HT1080 (cell line): ENCODE measurements at regions not wholly inside any gene's neighbourhood (a gene's known extent, or its start where the extent isn't known, plus 50 kb on each side); places are given as distances from the start of the nearest gene placed in this dataset.
"Not testable (repeated sequence)": the region's sequence is repeated elsewhere in the genome, so short reads cannot be mapped to it uniquely, and the experiment has no call there.

Experiments used
- DNase-seq: peaks from one replicate; pipeline ENCODE4 v3.0.0-alpha.2; 2015; ENCODE audit warnings: low read depth

DNA sequence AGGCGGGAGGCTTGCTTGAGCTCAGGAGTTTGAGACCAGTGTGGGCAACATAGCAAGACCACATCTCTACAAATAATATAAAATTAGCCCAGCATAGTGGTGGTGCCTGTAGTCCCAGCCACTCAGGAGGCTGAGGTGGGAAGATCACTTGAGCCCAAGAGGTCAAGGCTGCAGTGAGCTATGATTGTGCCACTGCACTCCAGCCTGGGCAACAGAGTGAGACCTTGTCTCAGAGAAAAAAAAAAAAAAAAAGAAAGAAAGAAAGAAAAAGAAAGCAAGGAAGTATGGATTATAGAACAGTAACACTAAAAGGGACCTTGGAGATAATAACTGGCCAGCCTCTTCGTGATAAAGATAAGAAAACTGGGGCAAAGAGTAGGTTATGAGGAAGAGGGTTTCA, 130.4 kb downstream of the PLCE1 start:
- DNase-seq = not testable (repeated sequence)

DNA sequence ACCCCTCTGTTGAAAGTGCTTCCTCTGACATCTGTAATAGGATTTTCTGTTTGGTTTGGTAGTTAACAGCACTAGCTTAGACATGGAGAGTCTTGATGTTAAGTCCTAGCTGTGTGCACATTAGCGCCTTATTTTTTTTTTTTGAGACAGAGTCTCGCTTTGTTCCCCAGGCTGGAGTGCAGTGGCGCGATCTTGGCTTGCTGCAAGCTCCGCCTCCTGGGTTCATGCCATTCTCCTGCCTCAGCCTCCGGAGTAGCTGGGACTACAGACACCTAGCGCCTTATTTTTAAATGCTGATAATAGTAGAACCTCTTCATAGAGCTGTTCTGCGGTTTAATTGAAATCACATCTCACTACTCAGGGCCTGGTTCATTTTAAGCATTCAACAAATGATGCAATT, 131.5 kb downstream of the PLCE1 start:
- DNase-seq = not testable (repeated sequence)

DNA sequence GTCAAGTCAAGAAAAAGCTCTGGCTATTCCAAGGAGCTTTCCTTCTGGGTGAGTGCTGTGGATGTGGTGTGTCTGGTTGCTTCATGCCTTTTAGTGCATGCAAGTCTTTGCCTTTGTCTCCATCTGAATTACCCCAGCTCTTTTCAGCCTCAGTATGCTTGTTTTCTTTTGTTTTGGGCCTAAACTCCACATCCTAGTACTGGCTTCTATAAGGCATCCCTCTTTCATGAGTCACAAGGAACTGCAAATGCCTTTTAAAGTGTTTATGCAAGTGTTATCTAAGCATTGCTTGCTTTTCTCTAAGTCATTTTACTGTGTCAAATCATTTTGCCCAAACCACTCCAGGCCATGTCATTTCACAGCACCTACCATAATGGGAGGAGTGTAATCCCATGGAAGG, 132.1 kb downstream of the PLCE1 start:
- DNase-seq = peak; percentile 43

- DNase-seq = peak; percentile 68
Measured at GRCh38 chr10:94129393-94130130, 135.8 kb downstream of the PLCE1 start.

- DNase-seq = no peak
Measured at GRCh38 chr10:94131885-94132284, 138.2 kb downstream of the PLCE1 start.

DNA sequence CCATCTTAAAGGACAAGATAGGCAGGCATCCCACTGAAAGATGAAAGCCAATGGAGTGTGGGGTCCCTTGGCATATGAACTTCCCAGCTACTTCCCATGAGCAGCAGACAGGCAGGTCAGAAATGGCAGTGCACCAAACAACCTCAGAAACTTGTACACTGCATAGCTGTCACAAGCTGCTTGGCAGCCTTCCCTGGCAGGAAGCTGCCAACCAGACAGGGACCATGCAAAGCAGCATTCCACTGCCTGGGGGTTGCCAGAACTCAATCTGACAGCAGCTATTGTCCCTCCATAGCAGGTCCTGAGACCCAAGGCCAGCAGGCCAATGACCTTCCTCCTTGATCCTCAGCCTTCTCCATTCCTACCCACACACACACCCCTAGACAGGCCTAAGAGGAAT, 139.5 kb downstream of the PLCE1 start:
- peak; percentile 29 for DNase-seq

DNA sequence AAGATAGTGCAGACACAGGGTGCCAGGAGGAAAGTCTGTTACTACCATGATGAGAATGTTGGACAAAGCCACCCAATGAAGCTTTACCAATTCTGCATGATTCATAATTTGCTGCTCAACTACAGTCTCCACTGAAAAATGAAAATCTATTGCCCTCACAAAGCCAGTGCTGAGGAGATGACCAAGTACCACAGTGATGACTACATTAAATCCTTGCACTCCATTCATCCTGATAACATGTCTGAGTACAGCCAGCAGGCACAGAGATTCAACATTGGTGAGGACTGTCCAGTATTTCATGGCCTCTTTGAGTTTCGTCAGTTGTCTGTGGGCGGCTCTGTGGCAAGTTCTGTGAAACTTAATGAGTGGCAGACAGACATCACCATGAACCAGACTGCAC, 144.0 kb downstream of the PLCE1 start:
- DNase-seq = no peak

- DNase-seq = peak; percentile 32
Measured at GRCh38 chr10:94138391-94138790, 144.7 kb downstream of the PLCE1 start.

DNA sequence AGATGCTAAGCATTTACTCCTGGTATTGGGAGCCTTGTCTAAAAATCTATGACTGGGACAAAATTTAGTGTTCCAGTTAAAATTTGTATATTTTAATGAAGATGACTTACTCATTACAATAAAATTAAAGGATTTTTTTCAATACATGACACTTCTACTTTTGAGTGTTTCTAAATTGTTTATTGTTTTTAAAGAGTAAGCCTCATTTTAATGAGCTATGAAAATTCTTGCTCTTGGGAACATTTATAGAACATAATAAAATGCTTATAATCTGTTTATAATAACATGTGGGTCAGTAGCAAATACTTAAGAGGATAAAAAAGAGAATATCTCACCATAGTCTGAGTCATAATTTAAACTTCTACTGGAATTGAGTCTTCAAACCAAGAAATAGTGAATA, 149.5 kb downstream of the PLCE1 start:
- no peak for DNase-seq

DNA sequence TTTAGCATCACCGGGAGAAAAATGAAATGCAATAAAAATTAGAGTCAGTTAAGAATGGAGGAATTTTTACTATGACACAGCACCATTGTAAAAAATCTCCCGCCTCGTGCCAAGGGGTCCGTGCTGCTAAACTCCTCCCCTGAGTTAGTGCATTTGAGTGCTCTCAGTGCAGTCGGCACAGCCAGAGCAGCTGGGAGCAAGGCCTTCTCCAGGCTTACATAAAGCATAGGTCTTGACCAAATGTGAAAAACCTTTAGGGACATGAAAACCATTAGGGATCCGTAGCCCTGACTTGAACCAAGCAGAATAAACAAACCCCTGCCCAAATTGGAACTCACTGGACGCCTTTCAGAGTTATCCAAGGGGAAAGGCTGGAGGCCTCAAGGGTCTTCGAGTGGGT, 152.6 kb downstream of the PLCE1 start:
- DNase-seq = no peak

- DNase-seq = no peak
Measured at GRCh38 chr10:94146746-94147145, 153.0 kb downstream of the PLCE1 start.

- DNase-seq = no peak
Measured at GRCh38 chr10:94149702-94150101, 156.0 kb downstream of the PLCE1 start.

- DNase-seq = no peak
Measured at GRCh38 chr10:94150541-94151184, 156.9 kb downstream of the PLCE1 start.

DNA sequence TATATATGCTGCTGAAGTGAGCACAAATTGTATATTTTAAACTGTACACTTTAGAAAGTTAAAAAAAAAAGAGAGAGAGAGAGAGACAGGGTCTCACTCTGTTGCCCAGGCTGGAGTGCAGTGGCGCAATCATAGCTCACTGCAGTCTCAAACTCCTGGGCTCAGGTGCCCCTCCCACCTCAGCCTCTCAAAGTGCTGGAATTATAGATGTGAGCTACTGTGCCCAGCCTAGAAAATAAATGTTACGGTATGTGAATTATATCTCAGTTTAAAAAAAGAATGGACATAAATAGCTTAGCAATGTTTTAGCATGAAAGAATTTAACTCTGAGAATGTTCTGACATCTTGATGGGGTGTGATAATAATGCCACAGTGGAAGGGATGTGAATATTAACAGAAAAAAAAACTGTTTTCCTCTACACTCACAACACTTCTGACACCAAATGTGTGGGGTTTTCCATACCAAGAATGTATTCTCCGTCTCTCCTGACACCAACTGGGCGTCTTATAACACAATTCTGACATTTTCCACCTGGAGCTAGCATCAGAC, 162.1 kb downstream of the PLCE1 start:
- no peak for DNase-seq

- DNase-seq = no peak
Measured at GRCh38 chr10:94156453-94156852, 162.7 kb downstream of the PLCE1 start.

GRCh38 chr10:94165158-94165611, 171.5 kb downstream of the PLCE1 start:
- not testable (repeated sequence) for DNase-seq

- peak; percentile 65 for DNase-seq
Measured at GRCh38 chr10:94172332-94172731, 178.6 kb downstream of the PLCE1 start.

GRCh38 chr10:94173594-94173993, 179.9 kb downstream of the PLCE1 start:
- no peak for DNase-seq

DNA sequence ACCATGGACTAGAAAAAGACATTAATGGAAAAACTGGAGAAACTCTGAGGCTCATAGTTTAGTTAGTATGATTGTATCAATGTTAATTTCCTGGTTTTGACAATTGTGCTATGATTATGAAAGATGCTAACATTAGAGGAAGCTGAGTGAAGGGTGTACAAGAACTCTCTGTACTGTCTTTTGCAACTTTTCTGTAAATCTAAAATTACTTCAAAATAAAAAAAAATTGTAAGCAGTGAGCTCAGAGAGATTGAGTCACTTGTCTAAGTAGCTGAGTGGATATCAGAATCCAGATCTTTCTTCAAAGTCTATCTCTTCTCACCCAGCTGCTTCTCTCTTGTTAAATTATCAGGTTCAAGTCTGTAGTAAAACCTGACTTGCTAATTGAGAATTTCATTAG, 181.1 kb downstream of the PLCE1 start:
- no peak for DNase-seq

DNA sequence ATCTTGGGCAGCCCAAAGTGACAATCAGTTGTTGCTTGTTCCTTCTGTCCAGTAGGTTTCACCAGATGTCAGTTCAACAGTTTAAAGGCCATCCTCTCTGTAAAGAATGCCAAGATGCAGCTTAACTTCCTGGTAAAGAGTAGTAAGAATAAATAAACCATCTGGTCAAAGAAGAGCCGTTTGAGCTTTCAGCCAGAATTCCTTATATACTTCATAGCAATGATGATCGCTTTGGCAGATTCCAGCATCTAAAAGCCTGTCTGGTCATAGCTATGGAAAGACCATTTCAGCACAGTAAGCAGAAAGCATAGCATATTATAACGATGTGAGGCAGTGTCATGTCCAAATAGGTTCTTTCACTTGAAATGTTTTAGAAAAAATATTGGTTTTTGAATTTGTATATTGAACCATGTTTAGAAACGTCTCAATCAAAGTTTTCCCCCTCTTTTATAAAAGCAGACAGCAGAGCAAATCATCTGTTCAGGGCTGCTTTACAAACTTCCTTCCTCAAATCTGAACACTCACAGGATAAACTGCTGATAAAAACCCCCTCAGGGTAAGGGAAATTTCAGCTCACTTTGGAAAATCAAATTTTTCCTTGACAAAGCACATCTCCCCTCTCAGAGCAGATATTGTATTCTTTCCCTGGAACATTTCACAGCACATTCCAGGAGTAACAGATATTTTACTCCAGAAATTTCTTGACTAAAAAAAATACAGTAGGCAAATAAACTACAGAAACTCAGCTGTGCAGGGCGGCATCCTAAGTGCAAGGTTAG, 184.1 kb downstream of the NOC3L start:
- DNase-seq = no peak

DNA sequence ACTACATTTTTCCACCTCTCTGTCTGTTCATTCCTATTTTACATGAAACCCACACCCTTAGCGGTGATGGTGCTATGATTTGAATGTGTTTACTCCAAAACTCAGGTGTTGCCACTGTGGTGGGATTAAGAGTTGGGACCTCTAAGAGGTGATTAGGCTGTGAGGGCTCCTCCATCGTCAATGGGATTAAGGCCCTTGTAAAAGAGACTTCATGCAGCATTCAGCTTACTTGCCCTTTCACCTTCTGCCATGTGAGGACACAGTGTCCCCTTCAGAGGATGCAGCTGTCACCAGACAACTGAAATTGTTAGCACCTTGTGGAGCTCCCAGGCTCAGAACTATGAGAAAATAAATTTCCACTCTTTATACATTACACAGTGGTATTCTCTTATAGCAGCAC, 182.2 kb downstream of the NOC3L start:
- DNase-seq = no peak

DNA sequence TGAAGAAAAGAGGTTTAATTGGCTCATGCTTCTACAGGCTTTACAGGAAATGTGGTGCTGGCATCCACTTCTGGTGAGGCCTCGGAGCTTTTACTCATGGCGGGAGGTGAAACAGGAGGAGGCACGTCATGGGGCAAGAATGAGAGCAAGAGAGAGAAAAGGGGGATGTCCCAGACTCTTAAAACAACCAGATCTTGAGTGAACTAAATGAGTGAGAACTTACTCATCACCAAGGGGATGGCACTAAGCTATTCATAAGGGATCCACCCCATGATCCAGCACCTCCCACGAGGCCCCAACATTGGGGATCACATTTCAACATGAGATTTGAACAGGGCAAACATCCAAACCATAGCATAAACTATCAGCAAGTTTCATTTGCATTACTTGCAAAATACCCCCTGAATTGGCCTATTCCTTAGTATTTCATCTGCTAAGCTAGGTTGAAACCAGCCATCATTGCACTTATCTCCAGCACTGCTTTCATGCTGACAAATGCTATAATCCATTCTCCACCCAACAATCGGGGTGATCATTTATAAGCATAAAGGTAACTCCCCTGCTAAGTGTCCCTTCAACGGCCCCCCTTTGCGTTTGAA, 179.0 kb downstream of the NOC3L start:
- DNase-seq = peak; percentile 98
